ENCODE measurements at regions not wholly inside any gene's neighbourhood (a gene's known extent, or its start where the extent isn't known, plus 50 kb on each side); places are given as distances from the start of the nearest gene placed in this dataset.

DNA sequence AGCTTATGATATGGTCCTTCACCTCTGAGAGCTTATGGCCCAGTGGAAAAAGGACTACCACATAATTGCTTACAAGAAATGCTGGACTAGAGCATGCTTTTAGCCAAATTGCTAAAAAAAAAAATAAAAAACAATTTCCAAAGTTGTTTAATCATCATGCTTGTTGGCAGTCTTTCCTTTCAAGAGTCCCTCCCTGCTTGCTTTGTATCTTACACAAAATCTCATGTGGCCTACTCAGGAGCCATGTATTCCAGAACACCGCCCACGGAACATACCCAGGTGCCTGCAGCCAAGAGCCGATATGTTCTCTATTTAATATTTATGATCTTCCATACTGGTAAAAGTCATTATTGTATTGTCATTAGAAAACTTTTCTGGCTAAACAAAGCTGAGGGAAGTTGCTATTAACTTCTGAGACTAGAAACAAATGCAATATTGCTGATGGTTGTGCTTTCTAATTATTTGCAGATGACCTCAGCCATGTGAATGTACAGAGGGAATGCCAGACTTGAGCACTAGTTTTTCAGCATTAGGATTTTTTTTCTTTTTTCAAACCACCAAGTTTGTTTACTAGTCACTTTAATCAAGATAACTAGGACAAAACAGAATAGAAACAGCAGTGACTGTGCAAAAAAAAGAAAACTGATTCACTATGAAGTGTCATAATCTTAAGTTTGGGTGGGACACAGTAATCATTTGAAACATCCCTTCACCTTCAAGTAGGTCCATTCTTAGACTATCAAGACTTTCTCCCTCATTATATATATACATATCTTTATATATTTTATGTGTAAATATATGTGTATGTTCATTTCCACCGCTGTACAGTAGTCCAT, 129.3 kb upstream of the GORAB start:
- no peaks in the 10 kb centered on the region for H3K36me3 ChIP-seq (ENCODE audit: control insufficient read depth in 2 of 3, insufficient read depth in 3 of 3, low read length in 3 of 3)
- H3K27ac ChIP-seq (ENCODE audit: low read depth in 2 of 2, low read length in 2 of 2) = no peak overlapping the region
- TF ChIP-seq, protein P1, sequence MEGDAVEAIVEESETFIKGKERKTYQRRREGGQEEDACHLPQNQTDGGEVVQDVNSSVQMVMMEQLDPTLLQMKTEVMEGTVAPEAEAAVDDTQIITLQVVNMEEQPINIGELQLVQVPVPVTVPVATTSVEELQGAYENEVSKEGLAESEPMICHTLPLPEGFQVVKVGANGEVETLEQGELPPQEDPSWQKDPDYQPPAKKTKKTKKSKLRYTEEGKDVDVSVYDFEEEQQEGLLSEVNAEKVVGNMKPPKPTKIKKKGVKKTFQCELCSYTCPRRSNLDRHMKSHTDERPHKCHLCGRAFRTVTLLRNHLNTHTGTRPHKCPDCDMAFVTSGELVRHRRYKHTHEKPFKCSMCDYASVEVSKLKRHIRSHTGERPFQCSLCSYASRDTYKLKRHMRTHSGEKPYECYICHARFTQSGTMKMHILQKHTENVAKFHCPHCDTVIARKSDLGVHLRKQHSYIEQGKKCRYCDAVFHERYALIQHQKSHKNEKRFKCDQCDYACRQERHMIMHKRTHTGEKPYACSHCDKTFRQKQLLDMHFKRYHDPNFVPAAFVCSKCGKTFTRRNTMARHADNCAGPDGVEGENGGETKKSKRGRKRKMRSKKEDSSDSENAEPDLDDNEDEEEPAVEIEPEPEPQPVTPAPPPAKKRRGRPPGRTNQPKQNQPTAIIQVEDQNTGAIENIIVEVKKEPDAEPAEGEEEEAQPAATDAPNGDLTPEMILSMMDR (IDR thresholded peaks at IDR 0.05; ENCODE audit: borderline replicate concordance, extremely low read depth, insufficient read depth) = no peak
- DNase-seq (no peak), FAIRE-seq (no peak)
- H3K4me1 ChIP-seq (ENCODE audit: control insufficient read depth in 2 of 3, insufficient read depth in 2 of 3, low read depth in 1 of 3, low read length in 3 of 3) = no peaks in the 10 kb centered on the region
- H3K9me3 ChIP-seq (ENCODE audit: control insufficient read depth in 2 of 3, insufficient read depth in 1 of 3, low read length in 3 of 3) = no peaks in the 10 kb centered on the region
- H3K9ac ChIP-seq (ENCODE audit: low read length in 3 of 3) = no peak overlapping the region
- intact Hi-C loops (cut with DNase I) = no loop called here
- H3K4me3 ChIP-seq (ENCODE audit: low read length in 3 of 3) = no peak overlapping the region
- no peaks in the 10 kb centered on the region for H3K27me3 ChIP-seq (ENCODE audit: control insufficient read depth, insufficient read depth, low read length)

GRCh38 chr1:170407138-170407537, 124.8 kb upstream of the GORAB start:
- H3K27ac ChIP-seq (ENCODE audit: low read depth in 2 of 2, low read length in 2 of 2) = no peak overlapping the region
- TF ChIP-seq, protein P1 (IDR thresholded peaks at IDR 0.05; ENCODE audit: borderline replicate concordance, extremely low read depth, insufficient read depth) = no peak
- H3K4me1 ChIP-seq (ENCODE audit: control insufficient read depth in 2 of 3, insufficient read depth in 2 of 3, low read depth in 1 of 3, low read length in 3 of 3) = no peaks in the 10 kb centered on the region
- no peaks in the 10 kb centered on the region for H3K36me3 ChIP-seq (ENCODE audit: control insufficient read depth in 2 of 3, insufficient read depth in 3 of 3, low read length in 3 of 3)
- intact Hi-C loops (cut with DNase I) = no loop called here
- H3K4me3 ChIP-seq (ENCODE audit: low read length in 3 of 3) = no peak overlapping the region
- DNase-seq (no peak), FAIRE-seq (no peak)
- no peak overlapping the region for H3K9ac ChIP-seq (ENCODE audit: low read length in 3 of 3)
- no peaks in the 10 kb centered on the region for H3K9me3 ChIP-seq (ENCODE audit: control insufficient read depth in 2 of 3, insufficient read depth in 1 of 3, low read length in 3 of 3)
- H3K27me3 ChIP-seq (ENCODE audit: control insufficient read depth, insufficient read depth, low read length) = no peaks in the 10 kb centered on the region

DNA sequence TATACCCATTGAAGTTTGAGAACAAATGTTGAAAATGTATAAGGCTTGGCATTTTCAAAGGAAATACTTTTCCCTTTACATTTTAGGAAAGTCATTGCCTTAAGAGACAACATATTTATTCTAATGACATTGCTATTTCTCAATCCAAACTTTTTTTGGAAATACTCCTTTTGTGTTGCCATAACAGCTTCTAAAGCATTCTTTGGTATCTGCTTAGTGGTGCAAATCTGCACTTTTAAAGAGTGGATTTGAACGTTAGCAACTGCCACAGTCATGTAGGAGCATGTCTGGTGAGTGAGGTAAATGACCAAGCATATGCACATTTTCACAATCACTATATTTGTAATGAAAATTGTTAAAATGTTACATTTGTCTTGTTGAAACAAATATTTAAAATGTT, 124.4 kb upstream of the GORAB start:
- no peak for FAIRE-seq
- no peak overlapping the region for H3K9ac ChIP-seq (ENCODE audit: low read length in 3 of 3)
- no peaks in the 10 kb centered on the region for H3K4me1 ChIP-seq (ENCODE audit: control insufficient read depth in 2 of 3, insufficient read depth in 2 of 3, low read depth in 1 of 3, low read length in 3 of 3)
- no peak for DNase-seq
- TF ChIP-seq, protein P1 (IDR thresholded peaks at IDR 0.05; ENCODE audit: borderline replicate concordance, extremely low read depth, insufficient read depth) = no peak
- no peak overlapping the region for H3K4me3 ChIP-seq (ENCODE audit: low read length in 3 of 3)
- no peaks in the 10 kb centered on the region for H3K9me3 ChIP-seq (ENCODE audit: control insufficient read depth in 2 of 3, insufficient read depth in 1 of 3, low read length in 3 of 3)
- no peaks in the 10 kb centered on the region for H3K36me3 ChIP-seq (ENCODE audit: control insufficient read depth in 2 of 3, insufficient read depth in 3 of 3, low read length in 3 of 3)
- H3K27me3 ChIP-seq (ENCODE audit: control insufficient read depth, insufficient read depth, low read length) = no peaks in the 10 kb centered on the region
- H3K27ac ChIP-seq (ENCODE audit: low read depth in 2 of 2, low read length in 2 of 2) = no peak overlapping the region
- intact Hi-C loops (cut with DNase I) = no loop called here

Measured in kidney (tissue), 13 donors.